HEK293T (cell line): ENCODE measurements at regions not wholly inside any gene's neighbourhood (a gene's known extent, or its start where the extent isn't known, plus 50 kb on each side); places are given as distances from the start of the nearest gene placed in this dataset.

ENCODE experiments used
- FOXA1 ChIP-seq: fragments of 450-650 bp; IDR thresholded peaks from 2 replicates; pipeline ENCODE4 v1.6.1; 2016; ENCODE audit warnings: mild to moderate bottlenecking
- FOXM1 ChIP-seq: fragments of 450-650 bp; IDR thresholded peaks from 2 replicates; pipeline ENCODE4 v1.6.1; 2017; ENCODE audit warnings: mild to moderate bottlenecking, borderline replicate concordance

- TF ChIP-seq FOXM1 (no peak), FOXA1 (no peak)
Measured at GRCh38 chr10:28905371-28905770, 228.1 kb downstream of the BAMBI start.
